ENCODE measurements at regions not wholly inside any gene's neighbourhood (a gene's known extent, or its start where the extent isn't known, plus 50 kb on each side); places are given as distances from the start of the nearest gene placed in this dataset.
"Not testable (repeated sequence)": the region's sequence is repeated elsewhere in the genome, so short reads cannot be mapped to it uniquely, and the experiment has no call there.

DNA sequence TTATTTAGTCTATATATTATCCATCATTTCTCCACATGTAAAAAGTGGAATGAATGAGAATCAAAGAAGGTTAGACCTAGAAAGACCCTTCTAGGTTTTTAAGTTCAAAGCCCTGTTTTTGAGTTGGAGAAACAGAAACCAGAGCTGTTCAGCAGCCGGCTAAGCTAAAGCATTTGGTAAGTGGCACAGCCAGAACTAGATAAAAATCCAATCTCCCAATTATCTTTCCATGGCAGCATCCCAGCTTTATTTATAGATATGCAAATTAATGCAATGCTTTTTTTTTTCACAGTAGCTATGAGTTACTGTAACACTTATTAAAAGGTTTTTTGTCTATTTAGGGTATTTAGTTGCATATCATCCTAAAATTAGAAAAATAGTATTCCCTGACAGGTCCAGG lies 85.1 kb downstream of the NIBAN1 start:
- no peak overlapping the region for H3K9ac ChIP-seq (ENCODE audit: low read depth, low read length)

GRCh38 chr1:184888505-184888904 lies 85.8 kb downstream of the NIBAN1 start:
- Histone ChIP-seq H3K9ac (ENCODE audit: low read depth, low read length) (no peak overlapping the region), H3K36me3 (ENCODE audit: control insufficient read depth, insufficient read depth, low read length) (no peaks in the 10 kb centered on the region), H3K4me3 (ENCODE audit: low read depth, low read length) (no peak overlapping the region)

More for the DNA sequence above, 85.1 kb downstream of the NIBAN1 start:
- no peaks in the 10 kb centered on the region for H3K36me3 ChIP-seq (ENCODE audit: control insufficient read depth, insufficient read depth, low read length)
- peaks cover 18% of the 10 kb centered on the region for H3K27me3 ChIP-seq (ENCODE audit: control insufficient read depth, insufficient read depth, low read length)
- H3K27ac ChIP-seq (ENCODE audit: low read depth, low read length) = no peak overlapping the region
- peaks cover 3% of the 10 kb centered on the region; the same call in 1 of the 2 replicates for H3K4me1 ChIP-seq (ENCODE audit: control insufficient read depth, insufficient read depth, low read length)
- no peaks in the 10 kb centered on the region for H3K9me3 ChIP-seq (ENCODE audit: control insufficient read depth, insufficient read depth, low read length)
- H3K4me3 ChIP-seq (ENCODE audit: low read depth, low read length) = no peak overlapping the region

DNA sequence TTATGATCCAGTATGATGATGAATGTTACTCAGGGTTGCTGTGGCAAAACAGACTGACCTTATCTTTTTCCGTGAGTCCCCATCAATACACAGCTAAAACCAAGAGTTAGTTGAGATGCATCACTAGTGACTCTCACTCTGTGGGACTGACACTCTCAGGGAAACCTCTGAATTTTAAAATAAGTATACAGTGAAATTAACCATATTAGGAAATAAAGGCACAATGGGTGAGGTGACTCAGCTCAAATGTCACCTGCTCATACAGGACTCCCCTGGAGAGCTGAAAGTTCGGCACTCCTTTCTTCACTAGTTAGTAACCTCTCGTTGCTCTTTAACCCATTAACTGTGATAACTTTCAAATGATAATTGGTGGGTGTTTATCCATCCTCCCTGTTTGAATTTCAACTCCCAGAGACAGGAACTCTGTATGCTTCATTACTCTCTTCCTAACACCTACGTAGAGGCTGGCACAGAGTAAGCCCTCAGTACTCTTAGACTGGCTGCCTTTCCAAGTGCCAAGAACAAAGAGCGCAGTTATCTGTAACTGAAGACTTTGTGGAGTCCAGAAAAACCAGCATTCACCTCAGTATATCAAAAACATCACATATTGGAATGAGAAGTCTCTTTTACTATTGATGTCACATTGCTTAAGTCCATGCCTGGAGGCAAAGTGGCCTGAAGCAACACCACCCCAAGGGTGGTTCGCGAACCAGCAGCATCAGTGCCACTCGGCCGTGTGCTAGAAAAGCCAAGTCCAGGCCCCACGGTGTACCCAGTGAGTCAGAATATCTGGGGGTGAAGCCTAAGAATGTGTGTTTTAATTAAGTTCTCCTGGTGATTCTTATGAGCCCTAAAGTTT lies 91.1 kb downstream of the NIBAN1 start:
- Histone ChIP-seq H3K27me3 (ENCODE audit: control insufficient read depth, insufficient read depth, low read length) (peaks cover 35% of the 10 kb centered on the region), H3K4me3 (ENCODE audit: low read depth, low read length) (no peak overlapping the region), H3K4me1 (ENCODE audit: control insufficient read depth, insufficient read depth, low read length) (peaks cover 16% of the 10 kb centered on the region), H3K9ac (ENCODE audit: low read depth, low read length) (no peak overlapping the region), H3K27ac (ENCODE audit: low read depth, low read length) (no peak overlapping the region), H3K36me3 (ENCODE audit: control insufficient read depth, insufficient read depth, low read length) (no peaks in the 10 kb centered on the region), H3K9me3 (ENCODE audit: control insufficient read depth, insufficient read depth, low read length) (no peaks in the 10 kb centered on the region)

More at GRCh38 chr1:184888505-184888904, 85.8 kb downstream of the NIBAN1 start:
- Histone ChIP-seq H3K27ac (ENCODE audit: low read depth, low read length) (no peak overlapping the region), H3K4me1 (ENCODE audit: control insufficient read depth, insufficient read depth, low read length) (peaks cover 3% of the 10 kb centered on the region; the same call in 1 of the 2 replicates), H3K27me3 (ENCODE audit: control insufficient read depth, insufficient read depth, low read length) (peaks cover 21% of the 10 kb centered on the region), H3K9me3 (ENCODE audit: control insufficient read depth, insufficient read depth, low read length) (no peaks in the 10 kb centered on the region)

GRCh38 chr1:184881941-184882913 lies 92.1 kb downstream of the NIBAN1 start:
- Histone ChIP-seq H3K4me1 (ENCODE audit: control insufficient read depth, insufficient read depth, low read length) (peaks cover 16% of the 10 kb centered on the region), H3K9ac (ENCODE audit: low read depth, low read length) (no peak overlapping the region), H3K36me3 (ENCODE audit: control insufficient read depth, insufficient read depth, low read length) (no peaks in the 10 kb centered on the region), H3K27me3 (ENCODE audit: control insufficient read depth, insufficient read depth, low read length) (peaks cover 35% of the 10 kb centered on the region), H3K27ac (ENCODE audit: low read depth, low read length) (no peak overlapping the region), H3K4me3 (ENCODE audit: low read depth, low read length) (no peak overlapping the region), H3K9me3 (ENCODE audit: control insufficient read depth, insufficient read depth, low read length) (no peaks in the 10 kb centered on the region)

- Histone ChIP-seq H3K4me3 (ENCODE audit: low read depth, low read length) (no peak overlapping the region), H3K9me3 (ENCODE audit: control insufficient read depth, insufficient read depth, low read length) (no peaks in the 10 kb centered on the region), H3K9ac (ENCODE audit: low read depth, low read length) (no peak overlapping the region), H3K27me3 (ENCODE audit: control insufficient read depth, insufficient read depth, low read length) (peaks cover 23% of the 10 kb centered on the region), H3K27ac (ENCODE audit: low read depth, low read length) (no peak overlapping the region), H3K36me3 (ENCODE audit: control insufficient read depth, insufficient read depth, low read length) (no peaks in the 10 kb centered on the region), H3K4me1 (ENCODE audit: control insufficient read depth, insufficient read depth, low read length) (peaks cover 13% of the 10 kb centered on the region; the same call in 1 of the 2 replicates)
Observed at GRCh38 chr1:184879876-184880557, 94.3 kb downstream of the NIBAN1 start.

GRCh38 chr1:184878602-184879001 lies 95.7 kb downstream of the NIBAN1 start:
- peaks cover 13% of the 10 kb centered on the region; the same call in 1 of the 2 replicates for H3K4me1 ChIP-seq (ENCODE audit: control insufficient read depth, insufficient read depth, low read length)
- no peak overlapping the region for H3K9ac ChIP-seq (ENCODE audit: low read depth, low read length)
- H3K27me3 ChIP-seq (ENCODE audit: control insufficient read depth, insufficient read depth, low read length) = peaks cover 14% of the 10 kb centered on the region
- no peak overlapping the region for H3K4me3 ChIP-seq (ENCODE audit: low read depth, low read length)
- no peak overlapping the region for H3K27ac ChIP-seq (ENCODE audit: low read depth, low read length)
- no peaks in the 10 kb centered on the region for H3K9me3 ChIP-seq (ENCODE audit: control insufficient read depth, insufficient read depth, low read length)
- no peaks in the 10 kb centered on the region for H3K36me3 ChIP-seq (ENCODE audit: control insufficient read depth, insufficient read depth, low read length)

DNA sequence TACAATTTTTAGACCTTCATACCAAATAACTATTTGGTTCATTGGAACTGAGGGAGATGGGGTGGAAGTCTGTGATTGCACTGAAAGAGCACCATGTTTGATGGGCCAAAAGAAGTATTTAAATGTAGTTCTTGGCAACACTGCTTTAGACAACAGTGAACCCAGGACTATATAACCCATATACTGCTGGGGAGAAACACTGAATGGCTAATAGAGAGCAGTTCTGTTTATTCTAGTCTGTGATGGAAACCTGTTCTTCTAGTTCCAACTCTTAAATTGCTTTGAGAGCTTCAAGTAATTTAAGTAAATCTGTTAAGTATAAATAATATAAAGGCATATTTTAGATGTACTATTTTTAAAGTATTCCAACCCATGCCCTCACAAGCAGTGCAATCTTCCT lies 96.3 kb downstream of the NIBAN1 start:
- H3K4me3 ChIP-seq (ENCODE audit: low read depth, low read length) = no peak overlapping the region
- no peaks in the 10 kb centered on the region for H3K9me3 ChIP-seq (ENCODE audit: control insufficient read depth, insufficient read depth, low read length)

GRCh38 chr1:184876015-184876414 lies 98.3 kb downstream of the NIBAN1 start:
- not testable (repeated sequence) for H3K4me3 ChIP-seq (ENCODE audit: low read depth, low read length); H3K4me1 ChIP-seq (ENCODE audit: control insufficient read depth, insufficient read depth, low read length); H3K9ac ChIP-seq (ENCODE audit: low read depth, low read length); H3K27me3 ChIP-seq (ENCODE audit: control insufficient read depth, insufficient read depth, low read length); H3K36me3 ChIP-seq (ENCODE audit: control insufficient read depth, insufficient read depth, low read length); H3K9me3 ChIP-seq (ENCODE audit: control insufficient read depth, insufficient read depth, low read length); H3K27ac ChIP-seq (ENCODE audit: low read depth, low read length)

More for the DNA sequence above, 96.3 kb downstream of the NIBAN1 start:
- Histone ChIP-seq H3K27me3 (ENCODE audit: control insufficient read depth, insufficient read depth, low read length) (peaks cover 9% of the 10 kb centered on the region), H3K27ac (ENCODE audit: low read depth, low read length) (no peak overlapping the region), H3K4me1 (ENCODE audit: control insufficient read depth, insufficient read depth, low read length) (peaks cover 10% of the 10 kb centered on the region; the same call in 1 of the 2 replicates), H3K36me3 (ENCODE audit: control insufficient read depth, insufficient read depth, low read length) (no peaks in the 10 kb centered on the region), H3K9ac (ENCODE audit: low read depth, low read length) (no peak overlapping the region)

DNA sequence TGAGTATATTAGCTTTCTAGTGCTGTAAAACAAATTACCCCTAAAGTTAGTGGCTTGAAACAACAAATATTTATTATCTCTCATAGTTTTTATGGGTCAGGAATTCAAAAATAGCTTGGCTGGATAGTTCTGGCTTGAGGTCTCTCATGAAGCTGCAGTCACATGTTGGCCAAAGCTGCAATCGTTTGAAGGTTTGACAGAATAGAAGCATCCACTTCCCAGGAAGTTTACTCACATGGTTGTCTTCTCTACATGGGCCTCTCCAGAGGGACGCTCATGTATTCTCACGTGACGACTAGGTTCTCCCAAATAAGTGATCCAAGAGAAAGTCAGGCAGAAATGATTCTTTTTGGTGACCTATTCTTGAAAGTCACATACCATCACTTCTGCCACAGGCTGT lies 99.1 kb downstream of the NIBAN1 start:
- no peaks in the 10 kb centered on the region for H3K4me1 ChIP-seq (ENCODE audit: control insufficient read depth, insufficient read depth, low read length)
- no peaks in the 10 kb centered on the region for H3K27me3 ChIP-seq (ENCODE audit: control insufficient read depth, insufficient read depth, low read length)
- no peak overlapping the region for H3K9ac ChIP-seq (ENCODE audit: low read depth, low read length)
- no peaks in the 10 kb centered on the region for H3K9me3 ChIP-seq (ENCODE audit: control insufficient read depth, insufficient read depth, low read length)
- no peaks in the 10 kb centered on the region for H3K36me3 ChIP-seq (ENCODE audit: control insufficient read depth, insufficient read depth, low read length)
- no peak overlapping the region for H3K4me3 ChIP-seq (ENCODE audit: low read depth, low read length)
- no peak overlapping the region for H3K27ac ChIP-seq (ENCODE audit: low read depth, low read length)

GRCh38 chr1:184870319-184870718 lies 104.0 kb downstream of the NIBAN1 start:
- H3K36me3 ChIP-seq (ENCODE audit: control insufficient read depth, insufficient read depth, low read length) = no peaks in the 10 kb centered on the region
- no peaks in the 10 kb centered on the region for H3K9me3 ChIP-seq (ENCODE audit: control insufficient read depth, insufficient read depth, low read length)
- H3K4me3 ChIP-seq (ENCODE audit: low read depth, low read length) = no peak overlapping the region
- no peak overlapping the region for H3K9ac ChIP-seq (ENCODE audit: low read depth, low read length)
- no peaks in the 10 kb centered on the region for H3K4me1 ChIP-seq (ENCODE audit: control insufficient read depth, insufficient read depth, low read length)
- H3K27me3 ChIP-seq (ENCODE audit: control insufficient read depth, insufficient read depth, low read length) = no peaks in the 10 kb centered on the region
- H3K27ac ChIP-seq (ENCODE audit: low read depth, low read length) = no peak overlapping the region
